ENCODE measurements at regions not wholly inside any gene's neighbourhood (a gene's known extent, or its start where the extent isn't known, plus 50 kb on each side); places are given as distances from the start of the nearest gene placed in this dataset.
"Not testable (repeated sequence)": the region's sequence is repeated elsewhere in the genome, so short reads cannot be mapped to it uniquely, and the experiment has no call there.

DNA sequence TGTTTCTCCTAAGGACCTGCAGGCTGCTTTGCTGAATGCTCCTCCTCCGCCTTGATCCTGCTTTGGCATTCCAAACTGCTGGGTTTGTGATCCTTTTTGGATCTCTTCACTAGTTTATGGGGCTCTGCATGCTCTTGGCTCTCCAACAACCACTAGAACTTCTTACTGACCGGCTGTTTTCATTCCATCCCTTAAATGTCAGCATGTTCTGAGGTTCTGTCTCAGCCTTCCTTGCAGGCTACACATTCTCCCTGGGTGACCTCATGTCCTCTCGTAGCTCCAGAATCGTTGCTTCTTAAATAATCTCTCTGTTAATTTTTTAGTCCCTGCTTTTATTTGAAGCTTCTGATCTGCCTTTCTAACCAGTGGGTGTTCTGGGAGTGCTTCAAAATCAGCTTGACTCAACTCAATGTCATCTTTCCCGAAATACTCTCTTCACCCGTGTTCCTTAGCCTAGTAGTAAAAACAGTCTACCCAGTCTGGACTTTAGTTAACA, 119.0 kb upstream of the HS3ST2 start:
- TF ChIP-seq POLR2AphosphoS5 (IDR thresholded peaks at IDR 0.05) (no peak), EP300 (IDR thresholded peaks at IDR 0.05) (peak in 1 of 4 donors; percentile 39)
- H3K27ac ChIP-seq: peak overlapping the region in 3 of 4 donors; percentile 30 to 54 (median 48)
- no peaks in the 10 kb centered on the region for H3K36me3 ChIP-seq
- no peak overlapping the region for H3K4me3 ChIP-seq
- H3K9me3 ChIP-seq: no peaks in the 10 kb centered on the region
- H3K27me3 ChIP-seq: no peaks in the 10 kb centered on the region
- WGBS, 2 donors: 54 to 63% methylated on average over 6 of the region's 6 CpGs
- DNase-seq: no peak
- H3K4me1 ChIP-seq: peaks cover 0 to 22% (median 1%) of the 10 kb centered on the region in 4 donors
- peak; percentile 71 to 80 for ATAC-seq (ENCODE audit: low FRiP score in 2 of 2)

DNA sequence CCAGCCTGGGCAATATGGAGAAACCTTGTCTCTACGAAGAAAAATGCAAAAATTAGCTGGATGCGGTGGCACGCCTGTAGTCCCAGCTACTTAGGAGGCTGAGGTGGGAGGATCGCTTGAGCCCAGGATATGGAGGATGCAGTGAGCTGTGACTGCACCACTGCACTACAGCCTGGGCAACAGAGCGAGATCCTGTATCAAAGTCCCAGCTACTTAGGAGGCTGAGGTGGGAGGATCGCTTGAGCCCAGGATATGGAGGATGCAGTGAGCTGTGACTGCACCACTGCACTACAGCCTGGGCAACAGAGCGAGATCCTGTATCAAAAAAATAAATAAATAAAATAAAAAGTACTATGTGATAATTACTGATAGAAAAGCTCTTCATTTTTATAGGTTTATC, 118.2 kb upstream of the HS3ST2 start:
- not testable (repeated sequence) for H3K4me3 ChIP-seq; ATAC-seq (ENCODE audit: low FRiP score in 2 of 2); H3K27me3 ChIP-seq; H3K36me3 ChIP-seq; DNase-seq; H3K9me3 ChIP-seq
- WGBS, 2 donors: 93 to 94% methylated on average over 7 of the region's 7 CpGs
- peak overlapping the region in 3 of 4 donors; percentile 30 to 54 (median 48) for H3K27ac ChIP-seq
- H3K4me1 ChIP-seq: peaks cover 0 to 22% (median 1%) of the 10 kb centered on the region in 4 donors

DNA sequence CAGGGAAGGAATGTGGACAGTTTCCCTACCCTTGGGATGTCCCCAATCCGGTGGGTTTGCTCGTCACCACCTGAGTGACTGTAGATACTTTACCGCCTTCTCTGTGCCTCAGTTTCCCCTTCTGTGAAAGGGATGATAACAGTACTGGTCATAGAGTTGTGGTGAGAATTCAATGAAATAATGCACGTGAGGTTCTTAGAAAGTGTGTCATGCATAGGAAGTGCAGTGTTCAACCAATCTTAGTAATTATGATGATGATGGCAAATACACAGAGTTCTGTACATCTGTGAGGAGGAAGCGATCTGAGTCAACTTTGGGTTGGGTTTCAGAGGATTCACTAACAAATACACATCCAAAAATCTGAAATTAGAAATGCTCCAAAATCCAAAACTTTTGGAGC, 114.6 kb upstream of the HS3ST2 start:
- ATAC-seq (ENCODE audit: low FRiP score in 2 of 2): no peak
- Histone ChIP-seq H3K27ac (no peak overlapping the region), H3K27me3 (no peaks in the 10 kb centered on the region), H3K9me3 (no peaks in the 10 kb centered on the region), H3K4me1 (peaks cover 0 to 6% (median 0%) of the 10 kb centered on the region in 4 donors), H3K4me3 (no peak overlapping the region), H3K36me3 (no peaks in the 10 kb centered on the region)
- 79 to 93% methylated on average over 5 of the region's 5 CpGs for WGBS, 2 donors
- TF ChIP-seq EP300 (IDR thresholded peaks at IDR 0.05): no peak
- no peak for TF ChIP-seq POLR2A (IDR thresholded peaks at IDR 0.05)
- no peak for TF ChIP-seq POLR2AphosphoS5 (IDR thresholded peaks at IDR 0.05)
- TF ChIP-seq, protein P1, sequence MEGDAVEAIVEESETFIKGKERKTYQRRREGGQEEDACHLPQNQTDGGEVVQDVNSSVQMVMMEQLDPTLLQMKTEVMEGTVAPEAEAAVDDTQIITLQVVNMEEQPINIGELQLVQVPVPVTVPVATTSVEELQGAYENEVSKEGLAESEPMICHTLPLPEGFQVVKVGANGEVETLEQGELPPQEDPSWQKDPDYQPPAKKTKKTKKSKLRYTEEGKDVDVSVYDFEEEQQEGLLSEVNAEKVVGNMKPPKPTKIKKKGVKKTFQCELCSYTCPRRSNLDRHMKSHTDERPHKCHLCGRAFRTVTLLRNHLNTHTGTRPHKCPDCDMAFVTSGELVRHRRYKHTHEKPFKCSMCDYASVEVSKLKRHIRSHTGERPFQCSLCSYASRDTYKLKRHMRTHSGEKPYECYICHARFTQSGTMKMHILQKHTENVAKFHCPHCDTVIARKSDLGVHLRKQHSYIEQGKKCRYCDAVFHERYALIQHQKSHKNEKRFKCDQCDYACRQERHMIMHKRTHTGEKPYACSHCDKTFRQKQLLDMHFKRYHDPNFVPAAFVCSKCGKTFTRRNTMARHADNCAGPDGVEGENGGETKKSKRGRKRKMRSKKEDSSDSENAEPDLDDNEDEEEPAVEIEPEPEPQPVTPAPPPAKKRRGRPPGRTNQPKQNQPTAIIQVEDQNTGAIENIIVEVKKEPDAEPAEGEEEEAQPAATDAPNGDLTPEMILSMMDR (IDR thresholded peaks at IDR 0.05): no peak
- DNase-seq: no peak

DNA sequence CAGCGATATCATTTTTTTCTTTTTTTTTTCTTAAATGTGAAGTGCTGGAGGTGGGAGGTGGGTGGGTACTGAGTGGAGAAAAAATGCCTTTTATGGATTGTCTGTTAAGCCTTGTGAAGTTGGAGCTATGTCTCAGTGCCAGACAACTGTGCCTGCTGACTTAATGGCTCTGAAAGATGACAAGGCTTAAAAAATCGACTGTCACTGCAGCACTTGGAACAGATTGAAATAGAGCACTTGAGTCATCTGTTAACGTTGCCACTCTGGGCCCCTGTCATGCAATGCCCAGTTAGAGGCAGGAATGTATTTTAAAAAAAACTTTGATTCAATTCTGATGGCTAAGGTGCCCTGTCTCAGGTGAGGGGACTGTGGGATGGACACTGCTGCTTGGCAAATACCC, 108.2 kb upstream of the HS3ST2 start:
- no peak for ATAC-seq (ENCODE audit: low FRiP score in 2 of 2)

DNA sequence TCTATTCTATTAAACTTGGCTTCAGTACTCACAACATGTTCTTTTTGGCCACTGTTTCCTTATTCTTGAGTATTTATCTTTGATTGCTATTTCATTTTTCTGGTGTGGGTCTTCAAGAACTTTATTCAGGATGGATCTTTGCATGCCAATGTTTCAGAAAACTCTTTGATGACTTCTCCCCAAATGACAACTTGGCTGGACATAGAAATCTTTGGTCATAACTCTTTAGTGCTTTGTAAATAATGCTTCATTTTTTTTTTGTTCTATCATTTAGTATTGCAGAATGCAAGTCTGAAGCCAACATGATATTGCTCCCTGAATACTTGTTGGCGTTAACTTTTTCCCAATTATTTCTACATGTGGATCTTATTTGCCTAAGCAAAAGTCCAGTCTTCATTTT, 103.6 kb upstream of the HS3ST2 start:
- Histone ChIP-seq H3K36me3 (no peaks in the 10 kb centered on the region), H3K27me3 (no peaks in the 10 kb centered on the region), H3K4me1 (no peaks in the 10 kb centered on the region), H3K9me3 (peaks cover 5 to 28% (median 17%) of the 10 kb centered on the region in 4 donors), H3K4me3 (no peak overlapping the region), H3K27ac (no peak overlapping the region)
- no peak for TF ChIP-seq POLR2A (IDR thresholded peaks at IDR 0.05)
- no peak for TF ChIP-seq EP300 (IDR thresholded peaks at IDR 0.05)
- no peak for TF ChIP-seq POLR2AphosphoS5 (IDR thresholded peaks at IDR 0.05)
- TF ChIP-seq, protein P1 (IDR thresholded peaks at IDR 0.05): no peak
- ATAC-seq (ENCODE audit: low FRiP score in 2 of 2): no peak
- 81 to 86% methylated on average over 1 of the region's 1 CpG for WGBS, 2 donors
- DNase-seq: no peak

More for the DNA sequence above, 108.2 kb upstream of the HS3ST2 start:
- Histone ChIP-seq H3K27ac (no peak overlapping the region), H3K4me1 (no peaks in the 10 kb centered on the region), H3K36me3 (no peaks in the 10 kb centered on the region), H3K4me3 (no peak overlapping the region), H3K27me3 (no peaks in the 10 kb centered on the region), H3K9me3 (no peaks in the 10 kb centered on the region)
- no peak for DNase-seq
- no peak for TF ChIP-seq POLR2A (IDR thresholded peaks at IDR 0.05)
- no peak for TF ChIP-seq EP300 (IDR thresholded peaks at IDR 0.05)
- no peak for TF ChIP-seq POLR2AphosphoS5 (IDR thresholded peaks at IDR 0.05)
- TF ChIP-seq, protein P1 (IDR thresholded peaks at IDR 0.05): no peak
- 67 to 72% methylated on average over 3 of the region's 3 CpGs for WGBS, 2 donors

DNA sequence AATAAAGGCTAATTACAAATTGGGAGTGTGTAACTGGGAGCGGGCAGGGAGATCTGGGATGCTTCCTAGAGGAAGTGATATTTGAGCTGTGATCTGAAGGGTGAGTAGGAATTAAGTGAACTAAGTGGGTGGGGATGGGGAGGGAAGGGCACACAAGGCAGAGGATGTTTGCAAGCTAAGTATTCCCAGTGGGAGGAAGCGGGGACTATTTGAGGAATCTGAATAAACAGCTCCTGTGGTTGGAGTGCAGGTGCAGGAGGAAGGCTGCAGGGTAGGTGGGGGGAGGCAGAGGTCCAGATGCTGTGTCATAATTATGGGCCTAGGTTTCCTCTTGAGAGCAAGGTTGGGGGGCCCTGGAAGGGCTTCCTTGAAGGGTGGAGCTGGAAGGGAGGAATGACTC, 102.1 kb upstream of the HS3ST2 start:
- DNase-seq (no peak), ATAC-seq (ENCODE audit: low FRiP score in 2 of 2) (no peak)
- H3K4me1 ChIP-seq: no peaks in the 10 kb centered on the region
- peaks cover 5 to 28% (median 17%) of the 10 kb centered on the region in 4 donors for H3K9me3 ChIP-seq
- WGBS, 2 donors: 89 to 94% methylated on average over 2 of the region's 2 CpGs
- no peaks in the 10 kb centered on the region for H3K36me3 ChIP-seq
- no peaks in the 10 kb centered on the region for H3K27me3 ChIP-seq
- H3K27ac ChIP-seq: no peak overlapping the region
- H3K4me3 ChIP-seq: no peak overlapping the region
- TF ChIP-seq EP300 (IDR thresholded peaks at IDR 0.05) (no peak), POLR2A (IDR thresholded peaks at IDR 0.05) (no peak), POLR2AphosphoS5 (IDR thresholded peaks at IDR 0.05) (no peak)
- TF ChIP-seq, protein P1 (IDR thresholded peaks at IDR 0.05): no peak

Data from upper lobe of left lung (tissue), 6 donors.